Astrocyte of the cerebellum (primary cell): ENCODE measurements at regions not wholly inside any gene's neighbourhood (a gene's known extent, or its start where the extent isn't known, plus 50 kb on each side); places are given as distances from the start of the nearest gene placed in this dataset.

ENCODE experiments used
- DNase-seq: peaks from one replicate; pipeline ENCODE4 v3.0.0-alpha.2; 2011; ENCODE audit warnings: low read depth
- H3K4me3 ChIP-seq: 2 replicates; pipeline ENCODE4 v1.5.1; 2011; ENCODE audit warnings: mild to moderate bottlenecking, low read depth, low read length, moderate library complexity
- CTCF ChIP-seq: IDR thresholded peaks from 2 replicates; pipeline ENCODE4 v1.5.1; 2012; ENCODE audit warnings: low read length, low read depth, moderate library complexity, mild to moderate bottlenecking; ENCODE audit errors: missing control alignments
- in situ Hi-C: cut with HindIII; loops from 2 replicates; pipeline ENCODE4 v1.10.0; 2017; ENCODE audit warnings: low sequenced_read_pairs

DNA sequence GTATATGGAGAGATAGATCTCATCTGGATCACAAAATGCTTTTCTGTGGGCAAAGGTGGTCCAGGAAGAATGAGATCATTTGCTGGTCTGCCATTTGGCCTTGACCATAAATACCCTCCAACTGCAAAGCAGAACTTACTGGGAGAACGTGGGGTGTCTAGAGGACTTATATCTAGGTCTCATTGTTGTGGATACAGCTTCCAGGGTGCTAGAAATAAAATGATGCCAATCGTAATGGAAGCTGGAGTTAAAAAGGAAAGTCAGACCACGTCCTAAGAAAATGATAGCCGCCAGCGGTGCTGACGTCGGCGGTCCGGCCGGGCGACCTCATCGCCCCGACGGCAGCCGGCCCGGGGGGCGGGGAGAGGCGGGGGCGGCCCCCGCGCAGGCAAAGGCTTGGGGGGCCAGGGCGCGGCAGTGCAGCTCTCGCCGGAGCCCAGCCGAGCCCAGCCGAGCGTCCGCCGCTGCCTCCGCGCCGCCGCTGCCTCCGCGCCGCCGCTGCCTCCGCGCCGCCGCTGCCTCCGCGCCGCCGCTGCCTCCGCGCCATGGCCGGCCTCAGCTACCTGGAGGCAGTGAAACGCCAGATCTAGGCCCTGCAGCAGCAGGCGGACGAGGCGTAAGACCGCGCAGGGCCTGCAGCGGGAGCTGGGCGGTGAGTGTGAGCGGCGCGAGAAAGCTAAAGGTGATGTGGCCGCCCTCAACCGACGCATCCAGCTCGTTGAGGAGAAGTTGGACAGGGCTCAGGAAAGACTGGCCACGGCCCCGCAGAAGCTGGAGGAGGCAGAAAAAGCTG lies 89.5 kb downstream of the EOMES start:
- in situ Hi-C loops = no loop called here
- DNase-seq = no peak
- peak overlapping the region; percentile 44 for H3K4me3 ChIP-seq
- TF ChIP-seq CTCF = no peak

- TF ChIP-seq CTCF = no peak
- in situ Hi-C loops = no loop called here
- no peak overlapping the region for H3K4me3 ChIP-seq
- no peak for DNase-seq
These were observed 91.2 kb downstream of the EOMES start for GRCh38 chr3:27630885-27631284.

- no peak for DNase-seq
- TF ChIP-seq CTCF = no peak
- in situ Hi-C loops = no loop called here
- no peak overlapping the region for H3K4me3 ChIP-seq
These were observed 92.8 kb downstream of the EOMES start for GRCh38 chr3:27629366-27629765.

DNA sequence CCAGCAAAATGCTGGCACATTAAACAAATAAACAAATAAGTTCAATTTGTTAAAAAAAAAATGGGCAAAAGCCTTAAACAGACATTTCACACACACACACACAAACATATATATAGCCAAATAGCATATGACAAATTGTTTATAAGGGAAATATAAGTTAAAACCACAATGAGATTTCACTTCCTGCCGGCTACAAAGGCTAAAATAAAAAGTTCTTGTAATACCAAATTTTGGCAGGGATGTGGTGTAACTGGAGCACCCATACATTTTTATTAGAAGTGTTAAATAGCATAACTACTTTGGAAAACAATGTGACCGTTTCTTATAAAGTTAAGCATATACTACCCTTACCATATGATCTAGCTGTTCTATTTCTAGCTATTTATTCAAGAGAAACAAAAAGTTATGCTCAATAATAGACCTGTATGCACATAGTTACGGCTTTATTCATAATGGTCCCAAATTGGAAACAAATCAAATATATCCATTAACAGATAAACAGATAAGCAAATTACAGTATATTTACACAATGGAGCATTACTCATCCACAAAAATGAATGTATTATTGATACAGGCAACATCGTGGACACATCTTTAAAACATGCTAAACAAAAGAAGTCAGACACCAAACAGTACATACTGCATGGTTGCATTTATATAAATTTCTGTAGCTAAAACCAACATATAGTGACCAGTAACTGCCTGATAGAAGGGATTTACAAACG lies 93.9 kb downstream of the EOMES start:
- in situ Hi-C loops = no loop called here
- no peak for DNase-seq
- no peak for TF ChIP-seq CTCF
- H3K4me3 ChIP-seq = no peak overlapping the region

- no peak for TF ChIP-seq CTCF
- H3K4me3 ChIP-seq = no peak overlapping the region
- DNase-seq = no peak
- in situ Hi-C loops = no loop called here
These were observed 95.5 kb downstream of the EOMES start for GRCh38 chr3:27626596-27627118.

GRCh38 chr3:27625864-27626263 lies 96.3 kb downstream of the EOMES start:
- no peak overlapping the region for H3K4me3 ChIP-seq
- DNase-seq = no peak
- TF ChIP-seq CTCF = no peak
- in situ Hi-C loops = no loop called here
